GM12892 (cell line): ENCODE measurements at regions not wholly inside any gene's neighbourhood (a gene's known extent, or its start where the extent isn't known, plus 50 kb on each side); places are given as distances from the start of the nearest gene placed in this dataset.
"Not testable (repeated sequence)": the region's sequence is repeated elsewhere in the genome, so short reads cannot be mapped to it uniquely, and the experiment has no call there.

Experiments
- POLR2A ChIP-seq: IDR thresholded peaks from 2 replicates; pipeline ENCODE4 v1.6.1; 2011; ENCODE audit warnings: low read depth, low read length, control low read depth
- POLR2AphosphoS5 ChIP-seq: IDR thresholded peaks from 2 replicates; pipeline ENCODE4 v1.6.1; 2011; ENCODE audit warnings: low read depth, low read length, control low read depth

- not testable (repeated sequence) for TF ChIP-seq POLR2A, POLR2AphosphoS5
Observed at GRCh38 chr2:13443554-13444261, 727.0 kb downstream of the TRIB2 start.
